Type B pancreatic cell (in vitro differentiated cells): ENCODE measurements at regions not wholly inside any gene's neighbourhood (a gene's known extent, or its start where the extent isn't known, plus 50 kb on each side); places are given as distances from the start of the nearest gene placed in this dataset.

Experiments used
- DNase-seq: peaks from one replicate; pipeline ENCODE4 v3.0.0; 2021; ENCODE audit warnings: mixed read lengths; ENCODE audit not compliant: unreplicated experiment; ENCODE audit errors: extremely low spot score
- H3K27ac Mint-ChIP-seq: 2 replicates; pipeline ENCODE4 v1.8.0; 2021; ENCODE audit warnings: mild to moderate bottlenecking, mixed read lengths
- H3K27me3 Mint-ChIP-seq: 2 replicates; pipeline ENCODE4 v1.8.0; 2021; ENCODE audit warnings: mixed read lengths
- H3K36me3 Mint-ChIP-seq: 2 replicates; pipeline ENCODE4 v1.8.0; 2021; ENCODE audit warnings: mixed read lengths
- H3K4me1 Mint-ChIP-seq: one replicate; pipeline ENCODE4 v1.8.0; 2021; ENCODE audit warnings: mixed read lengths; ENCODE audit not compliant: unreplicated experiment
- H3K4me3 Mint-ChIP-seq: 2 replicates; pipeline ENCODE4 v1.8.0; 2021; ENCODE audit warnings: mild to moderate bottlenecking, mixed read lengths
- H3K9me3 Mint-ChIP-seq: 2 replicates; pipeline ENCODE4 v1.8.0; 2021; ENCODE audit warnings: mixed read lengths
- TF ChIP-seq, protein P1 (sequence below): fragments of 200-600 bp; sonication (generic); conservative IDR thresholded peaks from 2 replicates; pipeline ENCODE4 v1.5.0; 2021; ENCODE audit warnings: antibody characterized with exemption, mild to moderate bottlenecking

DNA sequence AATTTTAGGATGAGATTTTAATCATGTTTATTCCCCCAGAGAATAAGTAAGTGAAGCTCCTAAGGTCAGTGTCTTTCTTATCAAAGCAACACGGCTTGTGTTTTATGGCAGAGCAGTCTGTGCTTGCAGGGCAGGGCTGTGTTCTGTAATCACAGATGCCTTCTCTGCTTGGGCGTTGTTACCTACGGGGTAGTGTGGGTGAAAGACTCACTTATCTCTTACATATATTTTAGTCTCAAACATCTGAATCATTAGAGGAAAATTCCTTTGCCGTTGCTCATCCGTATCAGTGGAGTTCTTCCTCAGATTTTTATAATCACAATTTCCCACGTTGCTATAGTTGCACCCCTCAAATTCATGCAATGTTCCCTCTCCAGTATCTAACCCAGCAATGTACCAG is 271.7 kb upstream of the MEIS2 start:
- Mint-ChIP-seq H3K27ac (no peak overlapping the region), H3K4me1 (no peaks in the 10 kb centered on the region), H3K36me3 (no peaks in the 10 kb centered on the region), H3K9me3 (no peaks in the 10 kb centered on the region), H3K4me3 (no peak overlapping the region), H3K27me3 (peaks cover 8% of the 10 kb centered on the region)
- no peak for DNase-seq
- TF ChIP-seq, protein P1, sequence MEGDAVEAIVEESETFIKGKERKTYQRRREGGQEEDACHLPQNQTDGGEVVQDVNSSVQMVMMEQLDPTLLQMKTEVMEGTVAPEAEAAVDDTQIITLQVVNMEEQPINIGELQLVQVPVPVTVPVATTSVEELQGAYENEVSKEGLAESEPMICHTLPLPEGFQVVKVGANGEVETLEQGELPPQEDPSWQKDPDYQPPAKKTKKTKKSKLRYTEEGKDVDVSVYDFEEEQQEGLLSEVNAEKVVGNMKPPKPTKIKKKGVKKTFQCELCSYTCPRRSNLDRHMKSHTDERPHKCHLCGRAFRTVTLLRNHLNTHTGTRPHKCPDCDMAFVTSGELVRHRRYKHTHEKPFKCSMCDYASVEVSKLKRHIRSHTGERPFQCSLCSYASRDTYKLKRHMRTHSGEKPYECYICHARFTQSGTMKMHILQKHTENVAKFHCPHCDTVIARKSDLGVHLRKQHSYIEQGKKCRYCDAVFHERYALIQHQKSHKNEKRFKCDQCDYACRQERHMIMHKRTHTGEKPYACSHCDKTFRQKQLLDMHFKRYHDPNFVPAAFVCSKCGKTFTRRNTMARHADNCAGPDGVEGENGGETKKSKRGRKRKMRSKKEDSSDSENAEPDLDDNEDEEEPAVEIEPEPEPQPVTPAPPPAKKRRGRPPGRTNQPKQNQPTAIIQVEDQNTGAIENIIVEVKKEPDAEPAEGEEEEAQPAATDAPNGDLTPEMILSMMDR, result no peak

- Mint-ChIP-seq H3K4me1 (no peaks in the 10 kb centered on the region), H3K9me3 (no peaks in the 10 kb centered on the region), H3K36me3 (no peaks in the 10 kb centered on the region), H3K27me3 (peaks cover 8% of the 10 kb centered on the region), H3K27ac (no peak overlapping the region), H3K4me3 (no peak overlapping the region)
- TF ChIP-seq, protein P1, result no peak
- no peak for DNase-seq
Observed at GRCh38 chr15:37375519-37375918, 275.2 kb upstream of the MEIS2 start.

- no peaks in the 10 kb centered on the region for H3K4me1 Mint-ChIP-seq
- no peak for DNase-seq
- H3K4me3 Mint-ChIP-seq, result no peak overlapping the region
- TF ChIP-seq, protein P1, result no peak
- H3K27me3 Mint-ChIP-seq, result peaks cover 8% of the 10 kb centered on the region
- H3K9me3 Mint-ChIP-seq, result no peaks in the 10 kb centered on the region
- no peaks in the 10 kb centered on the region for H3K36me3 Mint-ChIP-seq
- no peak overlapping the region for H3K27ac Mint-ChIP-seq
Observed at GRCh38 chr15:37377428-37377827, 277.1 kb upstream of the MEIS2 start.

- H3K27ac Mint-ChIP-seq, result no peak overlapping the region
Observed at GRCh38 chr15:37394402-37395099, 294.2 kb upstream of the MEIS2 start.

DNA sequence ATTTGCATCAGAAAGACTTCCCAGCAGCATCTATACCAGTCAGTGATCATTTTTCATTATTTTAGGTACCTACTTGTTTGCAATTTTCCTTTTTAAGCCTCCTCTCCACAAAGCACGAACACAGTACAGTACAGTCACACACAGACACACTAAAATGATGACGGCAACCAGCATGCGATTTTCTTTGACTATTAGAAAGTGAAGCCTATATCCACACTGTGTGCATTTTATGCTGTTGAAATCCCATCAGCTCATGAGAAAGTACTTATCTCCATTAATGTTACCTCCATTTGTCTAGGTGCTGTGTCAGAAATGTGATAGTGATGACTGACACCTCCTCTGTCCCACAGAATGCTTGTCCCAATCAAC is 294.7 kb upstream of the MEIS2 start:
- peaks cover 6% of the 10 kb centered on the region for H3K9me3 Mint-ChIP-seq
- TF ChIP-seq, protein P1, result no peak
- no peaks in the 10 kb centered on the region for H3K4me1 Mint-ChIP-seq
- no peak overlapping the region for H3K27ac Mint-ChIP-seq
- no peak for DNase-seq
- no peaks in the 10 kb centered on the region for H3K36me3 Mint-ChIP-seq
- no peak overlapping the region for H3K4me3 Mint-ChIP-seq
- H3K27me3 Mint-ChIP-seq, result no peaks in the 10 kb centered on the region

More at GRCh38 chr15:37394402-37395099, 294.2 kb upstream of the MEIS2 start:
- TF ChIP-seq, protein P1, result no peak
- Mint-ChIP-seq H3K4me3 (no peak overlapping the region), H3K4me1 (no peaks in the 10 kb centered on the region), H3K9me3 (peaks cover 9% of the 10 kb centered on the region), H3K27me3 (no peaks in the 10 kb centered on the region), H3K36me3 (no peaks in the 10 kb centered on the region)
- no peak for DNase-seq
